ENCODE measurements at regions not wholly inside any gene's neighbourhood (a gene's known extent, or its start where the extent isn't known, plus 50 kb on each side); places are given as distances from the start of the nearest gene placed in this dataset.
"Not testable (repeated sequence)": the region's sequence is repeated elsewhere in the genome, so short reads cannot be mapped to it uniquely, and the experiment has no call there.

DNA sequence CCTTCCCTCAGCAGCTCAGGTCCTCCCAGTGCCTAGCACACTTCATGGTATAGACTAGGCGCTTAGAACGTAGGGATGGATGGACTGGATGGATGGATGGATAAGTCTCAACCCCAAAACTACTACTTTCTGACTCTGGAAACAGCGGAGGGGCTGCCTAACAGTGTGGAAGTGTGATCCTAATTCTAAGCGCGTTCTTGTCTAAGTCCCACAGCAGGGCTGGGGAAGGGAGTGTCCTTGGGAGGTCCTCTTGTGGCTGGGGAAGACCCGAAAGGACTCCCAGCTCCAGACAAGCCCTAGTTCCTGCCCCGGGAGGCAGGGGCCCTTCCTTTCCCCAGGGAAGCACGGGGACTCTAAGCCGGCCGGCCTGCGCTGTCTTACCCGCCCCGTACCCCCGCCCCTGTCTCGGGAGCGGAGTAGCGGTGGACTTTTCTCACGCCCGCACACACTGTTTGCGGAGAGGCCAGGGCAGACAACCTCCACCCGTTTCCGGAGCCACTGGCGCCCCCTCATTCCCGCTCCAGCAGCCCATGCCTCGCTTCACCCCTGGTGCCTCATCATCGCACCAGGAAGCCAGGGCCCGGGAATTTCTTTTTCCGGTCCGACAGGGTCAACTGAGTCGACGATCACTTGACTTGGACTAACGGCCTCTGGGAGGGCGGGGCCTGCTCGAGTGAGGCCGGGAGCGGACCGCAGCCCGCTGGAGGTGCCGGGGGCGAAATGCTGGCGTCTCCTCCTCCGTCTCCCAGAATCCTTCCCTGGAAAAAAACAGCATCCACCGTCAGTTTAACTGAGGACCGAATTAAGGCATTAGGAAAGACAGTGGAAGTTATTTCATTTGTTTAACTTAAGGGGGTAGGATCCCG, 133.3 kb downstream of the TBC1D2B start:
- DNase-seq: peak; percentile 79

GRCh38 chr15:77942611-77943211, 134.8 kb downstream of the TBC1D2B start:
- no peak for DNase-seq

DNA sequence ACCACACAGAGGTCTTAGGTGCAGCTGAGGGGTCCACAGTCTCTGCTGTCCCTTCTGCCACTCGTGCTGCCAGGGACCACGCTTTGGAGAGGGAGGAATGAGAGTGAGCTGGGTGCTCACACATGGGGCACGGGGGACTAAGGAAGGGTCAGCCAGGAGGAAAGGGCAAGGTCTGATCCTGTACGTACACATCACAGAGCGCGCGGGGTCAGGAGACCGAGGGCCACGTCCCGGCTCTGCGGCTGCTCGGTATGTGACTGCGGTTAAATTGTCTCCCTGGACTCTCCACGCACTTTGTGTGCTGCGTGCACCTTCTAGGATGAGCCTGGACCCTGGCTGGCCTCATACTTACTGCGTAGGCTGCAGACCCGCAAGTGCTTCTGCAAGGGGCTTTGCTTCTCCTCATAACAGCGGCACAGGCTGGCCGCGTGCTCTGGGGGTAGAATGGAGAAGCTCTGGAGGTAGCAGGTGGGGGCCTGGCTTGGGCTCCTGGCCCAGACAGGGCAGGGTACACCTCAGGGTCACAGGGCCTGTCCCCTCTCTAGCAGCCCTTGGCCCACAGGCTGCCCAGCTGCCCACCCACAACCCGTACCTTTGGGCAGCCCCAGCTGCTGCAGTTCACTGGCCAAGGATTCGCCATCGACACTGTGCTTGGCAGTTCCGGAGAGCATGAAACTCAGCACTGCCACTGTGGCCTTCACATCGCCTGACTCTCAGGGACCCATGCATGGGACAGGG, 136.3 kb downstream of the TBC1D2B start:
- not testable (repeated sequence) for DNase-seq

DNA sequence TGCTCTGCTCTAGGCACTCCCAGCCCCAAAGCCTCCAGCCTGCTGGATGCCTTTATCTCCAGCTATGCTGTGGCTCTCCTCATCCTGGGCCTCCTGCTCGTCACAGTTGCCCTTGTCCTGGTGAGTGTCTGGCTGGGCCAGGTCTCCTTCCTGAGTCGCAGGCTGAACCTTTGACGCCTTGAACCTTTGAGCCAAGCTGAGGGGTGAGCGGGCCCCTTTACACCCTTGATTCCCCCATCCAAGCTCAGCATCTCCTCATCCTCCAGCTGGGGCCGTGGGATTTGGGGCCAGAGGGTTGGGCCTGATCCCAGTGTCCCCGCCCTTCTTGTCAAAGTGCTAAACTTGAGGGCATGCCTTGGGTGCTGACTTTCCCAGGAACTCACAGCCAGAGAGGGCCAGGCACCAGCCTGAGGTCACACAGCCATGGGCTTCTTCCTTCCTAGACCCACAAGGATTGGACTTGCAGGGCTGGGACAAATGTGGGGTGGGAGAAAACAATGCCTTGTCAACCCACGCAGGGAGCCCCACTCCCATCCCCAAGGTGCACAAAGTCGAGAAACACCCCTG, 137.0 kb downstream of the TBC1D2B start:
- no peak for DNase-seq

DNA sequence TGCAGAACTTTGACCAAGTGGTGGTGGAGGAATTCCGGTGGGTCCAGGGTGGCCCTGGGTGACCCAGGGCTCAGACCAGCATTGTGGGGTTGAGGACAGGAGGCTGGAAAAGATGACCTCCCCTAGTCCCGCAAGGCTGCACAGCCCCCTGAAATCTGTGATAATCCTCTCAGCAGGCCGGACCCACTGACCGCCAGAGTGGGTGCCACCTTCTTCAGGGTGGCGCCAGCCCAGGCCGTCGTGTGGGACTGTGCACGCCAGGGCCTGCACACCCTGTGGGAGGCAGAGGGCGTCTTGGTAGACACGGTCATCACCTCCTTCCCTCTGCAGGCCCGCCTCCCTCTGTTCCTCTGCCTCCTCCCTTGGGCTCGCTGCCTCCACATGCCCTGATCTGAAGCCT, 137.7 kb downstream of the TBC1D2B start:
- no peak for DNase-seq

- not testable (repeated sequence) for DNase-seq
Measured at GRCh38 chr15:77939026-77939425, 138.5 kb downstream of the TBC1D2B start.

- not testable (repeated sequence) for DNase-seq
Measured at GRCh38 chr15:77938546-77938945, 139.0 kb downstream of the TBC1D2B start.

DNA sequence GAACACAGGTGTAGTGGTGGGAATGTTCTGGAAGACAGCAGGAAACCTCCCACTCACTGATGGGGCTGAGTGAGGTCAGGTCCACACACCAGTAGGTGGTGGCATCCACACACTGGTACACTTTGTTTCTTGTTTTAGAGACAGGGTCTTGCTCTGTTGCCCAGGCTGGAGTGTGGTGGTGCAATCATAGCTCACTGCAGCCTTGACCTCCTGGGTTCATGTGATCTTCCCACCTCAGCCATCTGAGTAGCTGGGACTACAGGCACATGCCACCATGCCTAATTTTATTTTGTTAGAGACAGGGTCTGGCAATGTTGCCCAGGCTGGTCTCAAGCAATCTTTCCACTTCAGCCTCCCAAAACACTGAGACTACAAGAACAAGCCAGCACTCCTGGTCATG, 140.9 kb downstream of the TBC1D2B start:
- not testable (repeated sequence) for DNase-seq

DNA sequence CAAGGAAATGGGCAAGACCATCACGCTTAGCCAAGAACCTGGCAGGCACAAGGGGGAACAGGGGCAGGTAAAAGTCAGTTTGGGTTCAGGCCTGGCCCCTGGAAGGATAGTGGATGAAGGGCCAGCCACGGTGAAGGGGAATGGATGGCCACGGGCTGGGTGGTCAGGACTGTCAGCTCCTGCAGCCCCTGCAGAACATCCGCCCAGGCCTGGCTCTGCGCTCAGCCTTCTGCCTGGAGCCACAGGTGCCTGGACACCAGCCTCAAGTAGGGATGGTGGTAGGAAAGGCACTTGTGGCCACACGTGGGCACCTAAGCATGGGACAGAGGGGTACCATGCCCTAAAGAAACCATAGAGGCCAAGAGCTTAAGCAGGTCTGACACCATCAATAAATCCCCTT, 143.0 kb downstream of the TBC1D2B start:
- DNase-seq: not testable (repeated sequence)

- DNase-seq: not testable (repeated sequence)
Measured at GRCh38 chr15:77930907-77931306, 146.6 kb downstream of the TBC1D2B start.

GRCh38 chr15:77930490-77930889, 147.0 kb downstream of the TBC1D2B start:
- DNase-seq: not testable (repeated sequence)

DNA sequence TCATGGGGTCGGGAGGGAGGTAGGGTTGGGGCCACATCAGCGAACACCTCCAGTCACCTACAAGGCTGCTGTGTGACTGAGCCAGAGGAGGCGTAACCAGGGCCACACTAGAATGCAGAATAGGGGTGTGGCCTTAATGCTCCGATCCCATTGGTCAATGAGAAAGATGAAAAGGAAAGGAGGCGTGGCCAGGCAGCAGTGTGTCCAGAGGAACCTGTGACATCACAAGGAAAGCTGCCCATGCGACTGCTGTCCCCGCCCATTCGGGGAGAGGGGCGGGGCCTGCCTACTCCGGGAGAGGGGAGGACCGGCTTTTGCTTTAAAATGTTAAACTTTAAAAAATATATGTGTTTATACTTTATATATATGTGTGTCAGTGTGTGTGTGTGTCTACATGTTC, 150.7 kb downstream of the TBC1D2B start:
- DNase-seq: not testable (repeated sequence)

DNA sequence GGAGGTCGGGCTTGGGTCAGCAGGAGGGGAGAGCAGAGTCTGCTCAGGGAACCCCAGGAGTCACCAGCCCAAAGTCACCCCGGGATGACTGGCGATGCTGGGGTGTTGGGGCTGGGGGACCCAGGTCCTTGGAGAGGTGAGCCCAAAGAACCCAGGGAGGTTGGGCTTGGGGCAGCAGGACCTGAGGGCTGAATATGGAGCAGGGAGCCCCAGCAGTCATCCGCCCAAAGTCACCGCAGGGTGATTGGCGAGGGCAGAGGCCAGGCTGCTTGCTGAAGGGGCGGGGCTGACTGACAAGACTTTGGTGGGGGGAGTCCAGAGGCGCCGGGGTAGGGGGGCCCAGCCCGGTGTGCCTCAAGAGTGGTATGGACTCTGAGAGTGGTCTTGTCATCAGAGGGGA, 151.2 kb downstream of the TBC1D2B start:
- DNase-seq: not testable (repeated sequence)

GRCh38 chr15:77925101-77925500, 152.4 kb downstream of the TBC1D2B start:
- DNase-seq: not testable (repeated sequence)

DNA sequence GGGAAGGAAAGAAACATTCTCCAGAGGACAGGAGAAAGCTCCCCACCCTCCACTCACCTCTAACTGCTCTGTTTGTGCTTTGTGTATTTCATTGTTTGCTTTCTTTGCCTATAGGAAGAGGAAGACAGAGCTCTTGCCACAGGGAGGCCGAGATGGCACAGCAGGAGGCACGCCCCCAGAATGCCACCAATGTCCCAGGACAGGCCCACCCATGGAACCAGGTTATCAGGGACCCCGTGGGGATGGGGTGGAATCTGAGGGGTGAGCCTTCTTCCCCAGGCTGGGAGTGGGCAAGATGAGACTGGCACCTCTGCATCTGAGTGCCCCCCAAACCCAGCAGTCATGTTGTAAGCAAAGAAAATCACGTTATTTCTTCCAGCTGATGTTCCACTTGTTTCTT, 155.8 kb downstream of the TBC1D2B start:
- DNase-seq: no peak

GRCh38 chr15:77916966-77917635, 160.4 kb downstream of the TBC1D2B start:
- DNase-seq: not testable (repeated sequence)

DNA sequence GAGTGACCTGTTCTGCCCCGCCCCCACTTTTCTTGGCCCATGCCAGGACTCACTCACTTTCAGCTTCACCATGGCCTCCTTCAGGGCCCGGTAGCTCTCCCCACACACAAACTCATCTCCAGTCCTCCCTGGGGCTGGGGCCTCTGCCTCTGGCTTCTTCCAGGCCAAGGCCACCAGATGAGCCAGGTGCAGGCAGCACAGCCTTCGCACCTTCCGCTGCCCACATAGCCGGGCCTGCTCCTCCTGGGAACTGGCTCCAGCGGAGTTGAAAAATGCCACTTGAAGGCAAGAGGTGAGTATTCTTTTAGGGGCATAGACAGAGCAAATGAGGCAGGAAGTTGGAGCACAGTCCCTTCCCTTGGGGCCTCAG, 161.6 kb downstream of the TBC1D2B start:
- not testable (repeated sequence) for DNase-seq

GRCh38 chr15:77915261-77915960, 162.1 kb downstream of the TBC1D2B start:
- no peak for DNase-seq

DNA sequence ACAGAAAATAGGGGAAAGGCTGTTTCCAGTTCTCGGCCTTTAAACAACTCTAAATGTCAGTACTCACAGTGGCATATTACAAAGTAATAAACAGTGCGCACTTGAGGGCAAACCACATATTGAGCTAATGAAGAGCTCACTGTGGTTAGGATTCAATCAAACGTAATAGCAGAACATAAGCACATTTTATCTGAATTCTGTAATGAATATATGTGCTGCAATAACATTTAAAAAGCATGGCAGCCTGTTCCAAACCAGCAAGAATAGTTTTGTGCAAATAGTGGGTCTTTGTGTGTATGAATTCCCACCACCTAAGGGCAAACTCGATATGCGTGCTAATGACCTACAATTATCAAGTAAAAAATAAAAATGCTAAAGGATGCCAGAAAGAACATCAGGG, 163.0 kb downstream of the TBC1D2B start:
- not testable (repeated sequence) for DNase-seq

DNA sequence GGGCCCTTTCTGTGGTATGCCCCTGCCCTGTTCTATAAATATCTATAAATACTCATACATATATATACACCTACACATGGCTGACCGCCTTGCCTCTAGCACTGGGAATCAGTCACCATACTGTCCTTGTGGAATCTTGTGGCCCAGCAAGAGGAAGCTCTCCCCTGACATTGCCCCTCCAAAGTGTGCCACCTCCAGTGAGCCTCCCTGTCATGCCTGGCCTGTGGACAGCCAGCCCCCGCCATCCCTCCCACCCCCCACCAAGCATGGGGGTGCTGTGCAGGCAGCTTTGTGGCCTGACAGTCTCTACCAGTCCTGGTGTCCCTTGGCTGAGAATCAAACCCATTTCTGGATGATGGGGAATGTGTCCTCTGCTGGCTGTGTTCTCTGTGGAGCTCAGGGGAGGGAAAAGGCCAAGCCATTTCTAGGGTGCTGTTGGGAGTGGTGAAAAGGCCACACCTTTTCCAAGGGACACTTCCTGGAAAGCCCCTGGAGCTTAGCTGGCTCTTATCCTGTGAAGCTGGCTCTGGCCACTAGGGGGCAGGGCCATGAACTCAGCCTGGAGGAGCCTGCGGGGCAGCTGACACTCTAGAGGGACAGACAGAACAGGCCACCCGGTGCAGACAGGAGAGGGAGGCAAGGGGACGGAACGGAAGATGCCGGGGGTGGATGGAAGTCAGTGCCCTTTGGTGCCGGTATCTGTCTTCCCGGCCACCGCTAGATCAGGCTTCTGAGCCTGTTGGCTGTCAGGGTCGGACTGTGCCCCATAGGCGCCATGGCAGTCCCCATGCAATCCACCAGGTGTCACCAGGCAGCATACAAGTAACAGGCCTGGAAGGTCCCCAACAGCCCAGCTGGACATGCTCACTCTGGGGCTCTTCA, 167.2 kb downstream of the TBC1D2B start:
- DNase-seq: peak; percentile 88
